H1 (cell line): ENCODE measurements at regions not wholly inside any gene's neighbourhood (a gene's known extent, or its start where the extent isn't known, plus 50 kb on each side); places are given as distances from the start of the nearest gene placed in this dataset.

ENCODE experiments used
- CTCF ChIA-PET: fragments of 300-600 bp; sonication (Branson Sonifier 250); formaldehyde crosslinking; loops from one replicate; lab custom pipeline; 2021; ENCODE audit not compliant: partially characterized antibody; lab: Charles Lee
- POLR2A ChIA-PET: fragments of 300-600 bp; sonication (Branson Sonifier 250); formaldehyde crosslinking; loops from one replicate; lab custom pipeline; 2021; ENCODE audit warnings: inconsistent platforms; ENCODE audit not compliant: partially characterized antibody; lab: Charles Lee
- DNase-seq, 2 experiments: peaks; one replicate each; pipeline versions ENCODE4 v3.0.0 to v3.0.0-alpha.2; 2010 to 2022; ENCODE audit warnings: low spot score in 2 of 2, low read depth in 1 of 2, mixed read lengths in 1 of 2
- FAIRE-seq: peaks from 2 replicates; lab custom pipeline; 2011; peaks lifted over from hg19 to GRCh38; lab: Jason Lieb, UNC
- H2AFZ ChIP-seq: 2 replicates; pipeline ENCODE4 v1.8.1; 2012; ENCODE audit warnings: low read length, inconsistent platforms
- H2AK5ac ChIP-seq: 2 replicates; pipeline ENCODE4 v1.6.1; 2013; ENCODE audit warnings: low read depth, low read length
- H2BK120ac ChIP-seq: replicated peaks from 2 replicates; pipeline ENCODE3; 2013; ENCODE audit warnings: low read depth, low read length, inconsistent platforms
- H2BK12ac ChIP-seq: 2 replicates; pipeline ENCODE4 v1.6.1; 2013; ENCODE audit warnings: low read depth, low read length
- H2BK15ac ChIP-seq: 2 replicates; pipeline ENCODE4 v1.6.1; 2013; ENCODE audit warnings: low read length
- H2BK20ac ChIP-seq: 2 replicates; pipeline ENCODE4 v1.6.1; 2013; ENCODE audit warnings: low read length
- H2BK5ac ChIP-seq: 2 replicates; pipeline ENCODE4 v1.6.1; 2013; ENCODE audit warnings: low read depth, low read length
- H3K14ac ChIP-seq: 2 replicates; pipeline ENCODE4 v1.6.1; 2013; ENCODE audit warnings: inconsistent platforms; ENCODE audit not compliant: insufficient read length
- H3K18ac ChIP-seq: 2 replicates; pipeline ENCODE4 v1.6.1; 2013; ENCODE audit warnings: low read length; ENCODE audit errors: extremely low read depth
- H3K23ac ChIP-seq: 2 replicates; pipeline ENCODE4 v1.6.1; 2013; ENCODE audit warnings: inconsistent platforms; ENCODE audit not compliant: insufficient read length
- H3K23me2 ChIP-seq: 2 replicates; pipeline ENCODE4 v1.6.1; 2013; ENCODE audit warnings: low read depth, low read length
- H3K27ac ChIP-seq: 2 replicates; pipeline ENCODE4 v1.6.1; 2011; ENCODE audit warnings: low read depth, low read length, inconsistent platforms
- H3K27me3 ChIP-seq, 4 experiments: replicated peaks in 1 of 4; 1 replicate in 1 of 4; 2 replicates in 3 of 4; pipeline versions ENCODE4 v1.6.1 to v1.8.1; 2011 to 2013; ENCODE audit warnings: low read length in 3 of 4, mild to moderate bottlenecking in 3 of 4, inconsistent platforms in 2 of 4, mixed read lengths in 2 of 4, moderate library complexity in 1 of 4; ENCODE audit not compliant: control insufficient read depth in 3 of 4, insufficient read depth in 3 of 4; ENCODE audit errors: extremely low read depth in 1 of 4
- H3K36me3 ChIP-seq, 4 experiments: 2 replicates each; pipeline versions ENCODE4 v1.6.1 to v1.8.1; 2011 to 2013; ENCODE audit warnings: mild to moderate bottlenecking in 4 of 4, low read length in 3 of 4, moderate library complexity in 2 of 4, control low read depth in 1 of 4, inconsistent platforms in 1 of 4; ENCODE audit not compliant: insufficient read depth in 4 of 4, control insufficient read depth in 2 of 4
- H3K4ac ChIP-seq: replicated peaks from 2 replicates; pipeline ENCODE3; 2013; ENCODE audit warnings: low read length, low read depth, mixed read lengths, inconsistent platforms; ENCODE audit not compliant: insufficient read length
- H3K4me1 ChIP-seq, 4 experiments: replicated peaks in 1 of 4; 1 replicate in 1 of 4; 2 replicates in 3 of 4; pipeline versions ENCODE4 v1.6.1 to v1.8.1; 2011 to 2013; ENCODE audit warnings: low read length in 3 of 4, inconsistent platforms in 2 of 4, mixed read lengths in 1 of 4; ENCODE audit not compliant: insufficient read depth in 4 of 4, control insufficient read depth in 3 of 4
- H3K4me2 ChIP-seq, 2 experiments: 2 replicates each; pipeline versions ENCODE4 v1.6.1 to v1.8.1; 2011 to 2013; ENCODE audit warnings: low read depth in 2 of 2, low read length in 2 of 2, control low read depth in 1 of 2, inconsistent platforms in 1 of 2, mild to moderate bottlenecking in 1 of 2; ENCODE audit not compliant: insufficient read depth in 1 of 2
- H3K4me3 ChIP-seq, 4 experiments: fragments of 200-600, 300-600 bp in 1 of 4; sonication (generic), shearing (Covaris generic), sonication (Bioruptor Twin) in 1 of 4; 2 replicates each; pipeline versions ENCODE4 v1.5.1 to v1.8.1; 2011 to 2016; ENCODE audit warnings: low read length in 4 of 4, low read depth in 3 of 4, control low read depth in 2 of 4, inconsistent platforms in 2 of 4, mild to moderate bottlenecking in 2 of 4, mixed read lengths in 1 of 4, moderate library complexity in 1 of 4; ENCODE audit not compliant: insufficient read depth in 2 of 4; ENCODE audit errors: extremely low read depth in 1 of 4
- H3K56ac ChIP-seq: replicated peaks from 2 replicates; pipeline ENCODE3; 2013; ENCODE audit warnings: low read depth, mild to moderate bottlenecking, mixed read lengths, low read length, inconsistent platforms; ENCODE audit not compliant: insufficient read length
- H3K79me1 ChIP-seq: 2 replicates; pipeline ENCODE4 v1.6.1; 2013; ENCODE audit warnings: low read depth, low read length, control low read depth
- H3K79me2 ChIP-seq, 2 experiments: 2 replicates each; pipeline versions ENCODE4 v1.6.1 to v1.8.1; 2012 to 2013; ENCODE audit warnings: low read length in 2 of 2, mild to moderate bottlenecking in 2 of 2, inconsistent platforms in 1 of 2; ENCODE audit not compliant: insufficient read depth in 2 of 2, control insufficient read depth in 1 of 2
- H3K9ac ChIP-seq, 4 experiments: replicated peaks in 1 of 4; 1 replicate in 1 of 4; 2 replicates in 3 of 4; pipeline versions ENCODE4 v1.6.1 to v1.8.1; 2011 to 2013; ENCODE audit warnings: low read depth in 3 of 4, low read length in 3 of 4, control low read depth in 2 of 4, mild to moderate bottlenecking in 2 of 4, moderate library complexity in 2 of 4, inconsistent platforms in 1 of 4; ENCODE audit errors: extremely low read depth in 1 of 4
- H3K9me3 ChIP-seq, 2 experiments: 2 replicates each; pipeline versions ENCODE4 v1.6.1 to v1.8.1; 2012 to 2013; ENCODE audit warnings: mild to moderate bottlenecking in 2 of 2, moderate library complexity in 2 of 2, control low read depth in 1 of 2, inconsistent platforms in 1 of 2, low read depth in 1 of 2, low read length in 1 of 2, mixed read lengths in 1 of 2; ENCODE audit not compliant: insufficient read depth in 2 of 2
- H4K20me1 ChIP-seq, 2 experiments: replicated peaks in 1 of 2; 2 replicates each; pipeline versions ENCODE3 to v1.8.1; 2011 to 2013; ENCODE audit warnings: inconsistent platforms in 2 of 2, low read length in 2 of 2, mild to moderate bottlenecking in 1 of 2; ENCODE audit not compliant: insufficient read depth in 2 of 2, control insufficient read depth in 1 of 2
- H4K5ac ChIP-seq: 2 replicates; pipeline ENCODE4 v1.6.1; 2013; ENCODE audit warnings: low read length, low read depth, mixed read lengths, inconsistent platforms; ENCODE audit not compliant: insufficient read length
- H4K8ac ChIP-seq: 2 replicates; pipeline ENCODE4 v1.8.0; 2013; ENCODE audit warnings: mild to moderate bottlenecking, moderate library complexity, low read length, inconsistent platforms; ENCODE audit not compliant: insufficient read depth; ENCODE audit errors: extremely low read depth
- H4K91ac ChIP-seq: replicated peaks from 2 replicates; pipeline ENCODE3; 2013; ENCODE audit warnings: low read length, mixed read lengths, inconsistent platforms; ENCODE audit not compliant: insufficient read length
- MAX ChIP-seq: IDR thresholded peaks from 2 replicates; pipeline ENCODE4 v1.6.1; 2012; ENCODE audit warnings: inconsistent platforms
- WGBS, 2 experiments: shearing (Covaris generic) in 1 of 2; methylation state at CpG; one replicate each; pipeline versions ENCODE4 v1.1.6 to v1.1.7; 2013 to 2015; ENCODE audit warnings: low lambda C conversion rate in 2 of 2, mixed read lengths in 2 of 2, inconsistent platforms in 1 of 2, low coverage in 1 of 2, missing lambda C conversion rate in 1 of 2; ENCODE audit not compliant: insufficient replicate concordance in 2 of 2, insufficient coverage in 1 of 2, insufficient read length in 1 of 2; ENCODE audit errors: extremely low coverage in 1 of 2, missing lambda C conversion rate in 1 of 2; 5-methylcytosine and 5-hydroxymethylcytosine counted together

- Histone ChIP-seq H3K79me2 (no peaks in the 10 kb centered on the region), H3K4me1 (no peaks in the 10 kb centered on the region), H2BK20ac (no peak overlapping the region), H3K36me3 (no peaks in the 10 kb centered on the region), H2BK12ac (no peak overlapping the region), H3K23me2 (no peaks in the 10 kb centered on the region), H4K5ac (no peak overlapping the region), H2BK120ac (no peak overlapping the region), H3K4ac (no peak overlapping the region), H3K18ac (no peak overlapping the region), H2BK5ac (no peak overlapping the region), H4K8ac (no peak overlapping the region), H2BK15ac (no peak overlapping the region), H3K4me2 (no peak overlapping the region), H3K9ac (no peak overlapping the region), H4K91ac (no peak overlapping the region), H2AFZ (no peak overlapping the region), H3K79me1 (no peaks in the 10 kb centered on the region), H3K56ac (no peak overlapping the region), H3K9me3 (no peaks in the 10 kb centered on the region), H3K4me3 (no peak overlapping the region), H3K27ac (no peak overlapping the region), H4K20me1 (no peaks in the 10 kb centered on the region), H3K27me3 (no peaks in the 10 kb centered on the region), H3K23ac (no peak overlapping the region), H2AK5ac (no peak overlapping the region), H3K14ac (no peak overlapping the region)
- CTCF ChIA-PET: no interaction called here
- POLR2A ChIA-PET: no interaction called here
- DNase-seq (no peak), FAIRE-seq (no peak)
- 94% methylated on average over 1 of the region's 1 CpG; no CpG with 5 or more reads in 1 of the 2 experiments for WGBS, 2 experiments
- no peak for TF ChIP-seq MAX
These were observed 438.3 kb downstream of the GPAT3 start for GRCh38 chr4:83974111-83974780.
